ENCODE measurements at regions not wholly inside any gene's neighbourhood (a gene's known extent, or its start where the extent isn't known, plus 50 kb on each side); places are given as distances from the start of the nearest gene placed in this dataset.

GRCh38 chr1:239997160-239997514 lies 94.5 kb upstream of the FMN2 start:
- Histone ChIP-seq H3K79me2 (ENCODE audit: control insufficient read depth, insufficient read depth, low read length) (no peaks in the 10 kb centered on the region), H3K9me1 (ENCODE audit: control insufficient read depth, insufficient read depth, low read length) (no peaks in the 10 kb centered on the region), H2AFZ (ENCODE audit: low read depth, low read length) (no peak overlapping the region), H3K36me3 (ENCODE audit: control insufficient read depth, insufficient read depth, low read length) (no peaks in the 10 kb centered on the region), H3K9me3 (replicated peaks; ENCODE audit: control insufficient read depth, insufficient read depth, low read depth, low read length) (no peaks in the 10 kb centered on the region), H4K20me1 (replicated peaks; ENCODE audit: control insufficient read depth, insufficient read depth, low read length) (no peaks in the 10 kb centered on the region), H3K27ac (ENCODE audit: extremely low read depth, low read depth, low read length) (no peak overlapping the region), H3K4me3 (no peak overlapping the region), H3K4me1 (replicated peaks in 1 of 2; ENCODE audit: control insufficient read depth in 2 of 2, insufficient read depth in 2 of 2, low read length in 2 of 2) (peaks cover 0 to 5% of the 10 kb centered on the region in 2 experiments; a peak in 1 of 5 replicates), H3K9ac (ENCODE audit: insufficient read depth in 1 of 2, low read depth in 2 of 2, low read length in 2 of 2) (no peak overlapping the region), H3K4me2 (ENCODE audit: insufficient read depth, low read length) (no peak overlapping the region), H3K27me3 (ENCODE audit: control insufficient read depth in 2 of 2, insufficient read depth in 2 of 2, low read length in 2 of 2) (no peaks in the 10 kb centered on the region)
- no peak for FAIRE-seq
- no peak for DNase-seq (ENCODE audit: extremely low read depth in 1 of 4, low spot score in 3 of 4)
- CTCF ChIA-PET (ENCODE audit: low intra/inter-chr PET ratio), result no interaction called here
- in situ Hi-C loops (cut with MboI) (no loop called here), intact Hi-C loops (cut with micrococcal nuclease) (no loop called here)
- WGBS (ENCODE audit: insufficient coverage, low coverage, missing lambda C conversion rate), result 18% methylated on average over 6 of the region's 6 CpGs
- POLR2A ChIA-PET, result no interaction called here
- BruUV-seq (replicated peaks), result no TSS peak
- ATAC-seq, result no peak
- TF ChIP-seq ATF1 (CRISPR knock-in tag; IDR thresholded peaks at IDR 0.05), result no peak
- no peak for TF ChIP-seq ATF1 (tag; IDR thresholded peaks at IDR 0.05)
- TF ChIP-seq SIRT6 (IDR thresholded peaks at IDR 0.05; ENCODE audit: low read depth, low read length), result no peak
- no peak for TF ChIP-seq RBBP5 (IDR thresholded peaks at IDR 0.05; ENCODE audit: borderline replicate concordance, insufficient read depth, low read length, poor library complexity, severe bottlenecking)
- TF ChIP-seq RBM17 (IDR thresholded peaks at IDR 0.05; ENCODE audit: borderline replicate concordance, low read depth, low read length), result no peak
- TF ChIP-seq CHD2 (IDR thresholded peaks at IDR 0.05; ENCODE audit: low read depth, low read length), result no peak
- no peak for TF ChIP-seq NUFIP1 (IDR thresholded peaks at IDR 0.05; ENCODE audit: partially characterized antibody)
- no peak for TF ChIP-seq FOXM1 (IDR thresholded peaks at IDR 0.05; ENCODE audit: low read depth)
- TF ChIP-seq FOXM1 (CRISPR knock-in tag; IDR thresholded peaks at IDR 0.05; ENCODE audit: low read depth), result no peak
- TF ChIP-seq E2F5 (CRISPR knock-in tag; IDR thresholded peaks at IDR 0.05), result no peak
- TF ChIP-seq ZNF592 (IDR thresholded peaks at IDR 0.05), result no peak
- no peak for TF ChIP-seq ZNF146 (CRISPR knock-in tag; IDR thresholded peaks at IDR 0.05; ENCODE audit: unreplicated experiment)
- TF ChIP-seq ILF3 (IDR thresholded peaks at IDR 0.05; ENCODE audit: borderline replicate concordance), result no peak
- TF ChIP-seq BCLAF1 (IDR thresholded peaks at IDR 0.05; ENCODE audit: borderline replicate concordance in 1 of 2, control insufficient read depth in 1 of 2, low read depth in 2 of 2, low read length in 1 of 2), result no peak
- no peak for TF ChIP-seq DDX20 (tag; IDR thresholded peaks at IDR 0.05; ENCODE audit: low read depth)
- TF ChIP-seq MYBL2 (IDR thresholded peaks at IDR 0.05; ENCODE audit: low read depth), result no peak
- TF ChIP-seq MYBL2 (CRISPR knock-in tag; IDR thresholded peaks at IDR 0.05; ENCODE audit: borderline replicate concordance), result no peak

All from K562 (cell line).